NCI-H2029 (cell line): ENCODE measurements at regions not wholly inside any gene's neighbourhood (a gene's known extent, or its start where the extent isn't known, plus 50 kb on each side); places are given as distances from the start of the nearest gene placed in this dataset.
"Not testable (repeated sequence)": the region's sequence is repeated elsewhere in the genome, so short reads cannot be mapped to it uniquely, and the experiment has no call there.

Source experiments
- DNase-seq: peaks from one replicate; lab custom pipeline; 2025; lab: John Stamatoyannopoulos, UW

DNA sequence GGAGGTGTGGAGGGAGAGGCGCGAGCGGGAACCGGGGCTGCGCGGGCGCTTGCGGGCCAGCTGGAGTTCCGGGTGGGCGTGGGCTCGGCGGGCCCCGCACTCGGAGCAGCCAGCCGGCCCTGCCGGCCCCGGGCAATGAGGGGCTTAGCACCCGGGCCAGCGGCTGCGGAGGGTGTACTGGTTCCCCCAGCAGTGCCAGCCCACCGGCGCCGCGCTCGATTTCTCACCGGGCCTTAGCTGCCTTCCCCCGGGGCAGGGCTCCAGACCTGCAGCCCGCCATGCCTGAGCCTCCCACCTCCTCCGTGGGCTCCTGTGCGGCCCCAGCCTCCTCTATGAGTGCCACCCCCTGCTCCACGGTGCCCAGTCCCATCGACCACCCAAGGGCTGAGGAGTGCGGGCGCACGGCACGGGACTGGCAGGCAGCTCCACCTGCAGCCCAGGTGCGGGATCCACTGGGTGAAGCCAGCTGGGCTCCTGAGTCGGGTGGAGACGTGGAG is 141.4 kb downstream of the SPRY1 start:
- DNase-seq = not testable (repeated sequence)

DNA sequence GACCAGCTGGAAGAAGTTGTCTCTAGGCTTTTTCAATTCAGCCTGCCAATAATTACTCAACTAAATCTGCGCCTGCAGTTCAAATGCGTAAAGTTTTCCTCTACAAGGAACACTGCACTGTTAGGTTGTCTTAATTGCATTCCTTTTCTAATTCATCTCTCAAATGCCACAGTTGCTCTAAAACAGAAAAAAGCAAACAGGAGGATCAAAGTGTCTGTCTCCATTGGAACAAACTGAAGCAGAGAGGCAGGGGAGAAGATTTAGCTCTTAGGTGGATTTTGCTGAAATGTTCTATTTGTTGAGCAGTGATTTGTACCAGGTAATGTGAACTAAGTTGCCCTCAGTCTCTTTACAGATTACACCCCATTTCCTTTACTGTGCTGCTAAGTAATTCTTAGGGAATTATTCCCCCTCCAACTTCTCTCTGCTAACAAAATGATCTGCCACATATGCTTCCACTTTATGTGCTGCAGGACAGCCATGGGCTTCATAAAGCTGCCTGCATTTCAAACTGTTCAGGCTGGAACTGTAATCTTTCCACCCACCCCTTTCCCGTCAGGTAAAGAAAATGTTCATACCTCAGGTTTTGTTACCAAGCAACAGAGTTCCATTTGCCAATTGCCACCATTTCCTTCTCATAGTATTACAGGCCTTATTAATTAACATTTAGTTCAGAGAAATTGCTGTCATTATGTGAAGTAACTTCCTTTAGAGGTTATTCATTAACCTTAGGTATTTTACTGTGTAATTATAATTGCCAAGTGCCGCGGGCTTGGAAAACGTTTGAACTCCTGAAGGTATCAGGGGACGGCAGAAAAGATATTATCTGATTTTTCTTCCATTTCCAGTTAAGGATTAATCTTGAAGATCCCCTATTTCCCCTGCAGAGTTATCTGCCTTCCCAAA is 149.3 kb downstream of the SPRY1 start:
- DNase-seq = no peak

GRCh38 chr4:123546573-123547060 is 150.0 kb downstream of the SPRY1 start:
- DNase-seq = no peak

DNA sequence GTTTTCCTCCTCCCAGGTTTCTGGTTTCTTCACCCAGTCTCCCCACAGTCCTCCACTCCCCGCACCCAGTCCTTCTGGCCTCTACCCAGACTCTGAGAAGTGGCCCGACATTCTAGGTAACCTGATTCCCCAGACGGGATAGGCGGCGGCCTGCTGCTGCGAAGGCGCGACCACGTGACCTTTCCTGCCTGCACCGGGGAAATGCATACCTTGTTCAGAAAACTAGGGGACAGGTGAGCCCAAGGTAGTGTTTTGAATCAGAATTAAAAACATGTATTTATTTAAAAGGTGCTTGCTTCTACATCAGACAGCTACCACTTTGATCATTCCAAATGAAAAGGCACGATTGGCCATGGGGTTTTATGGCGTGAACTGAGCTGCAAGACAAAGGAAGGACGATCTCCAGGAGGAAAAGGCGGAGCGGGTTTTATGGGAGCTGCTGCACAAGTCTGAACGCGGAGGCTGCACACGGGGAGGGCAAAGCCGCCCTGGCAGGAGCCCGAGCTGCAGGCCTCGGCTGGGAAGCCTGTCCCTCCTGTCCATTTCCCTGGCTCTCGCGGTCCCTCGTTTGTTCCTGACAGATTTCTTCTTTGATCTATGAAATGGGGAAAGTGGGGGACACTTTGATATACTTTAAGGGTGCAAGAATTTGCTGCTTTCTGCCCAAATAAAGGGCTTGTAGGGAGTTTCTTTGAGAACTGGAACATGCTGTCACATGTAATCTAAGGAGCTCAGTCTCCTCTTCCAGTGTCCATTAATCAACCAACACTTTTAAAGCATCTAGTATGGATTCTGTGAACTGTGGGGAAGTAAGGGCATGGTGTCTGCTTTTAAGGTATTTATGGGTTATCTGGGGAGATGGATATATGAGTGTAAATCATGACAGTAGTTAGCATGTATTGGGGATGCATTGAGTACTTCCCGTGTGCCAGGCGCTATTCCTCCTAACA is 150.9 kb downstream of the SPRY1 start:
- DNase-seq = peak; percentile 65

DNA sequence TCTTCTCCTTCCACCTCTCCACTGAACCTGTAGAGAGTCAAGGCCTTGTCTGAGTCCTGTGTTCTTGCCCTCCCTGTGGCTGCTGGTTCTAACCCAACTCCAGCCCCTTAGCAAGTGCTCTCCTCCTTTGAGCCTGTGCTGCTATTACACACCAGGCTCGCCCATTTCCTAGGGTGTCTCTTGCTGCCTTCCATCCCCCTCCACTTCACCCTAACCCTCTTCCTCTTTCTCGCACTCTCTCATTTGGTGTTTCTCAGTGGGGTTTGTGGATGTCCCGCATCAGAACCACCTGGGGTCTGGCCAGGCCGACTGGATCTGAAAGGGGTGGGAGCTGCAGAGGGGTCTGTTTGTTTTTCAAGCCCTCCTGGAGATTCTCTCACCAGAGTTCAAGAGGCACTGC is 156.7 kb downstream of the SPRY1 start:
- DNase-seq = no peak

DNA sequence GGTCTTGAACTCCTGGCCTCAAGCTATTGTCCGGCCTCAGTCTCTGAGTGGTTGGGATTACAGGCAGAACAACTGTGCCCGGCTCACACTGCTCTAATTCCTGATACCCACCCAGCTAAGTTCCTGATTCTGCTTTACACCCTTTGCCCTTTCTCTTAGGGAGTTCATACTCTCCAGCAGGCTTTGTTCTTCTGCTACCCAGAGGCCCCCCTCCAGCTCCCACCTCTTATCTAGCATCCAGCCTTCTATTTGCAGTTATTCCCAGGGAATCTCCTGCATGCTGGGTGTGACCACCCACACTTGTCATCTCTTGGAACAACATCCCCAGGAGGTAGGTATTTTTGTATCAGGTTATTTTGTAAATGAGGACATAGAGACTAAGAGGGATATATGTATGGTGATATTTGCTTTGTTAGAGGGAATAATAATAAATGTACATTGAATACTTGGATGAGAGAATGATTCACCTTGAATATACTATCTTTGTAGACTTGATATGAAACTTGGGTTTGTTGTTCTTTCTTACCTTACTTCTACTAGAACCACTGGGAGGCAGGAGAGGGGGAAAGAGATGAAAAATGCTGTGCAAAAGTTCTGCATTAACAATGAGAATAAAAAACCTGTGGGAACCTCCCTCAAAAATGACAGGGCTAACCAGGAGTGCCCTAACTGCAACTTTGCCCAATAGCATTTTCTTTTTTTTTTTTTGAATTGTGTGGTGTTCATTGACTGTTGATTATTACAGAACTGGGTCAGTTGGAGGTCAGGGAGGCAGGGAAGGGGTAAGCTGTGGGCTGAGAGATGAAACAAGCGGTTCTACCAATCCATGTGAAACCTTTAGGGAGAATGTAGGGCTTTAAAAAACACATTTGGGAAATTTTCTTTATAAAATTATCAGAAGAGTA is 157.4 kb downstream of the SPRY1 start:
- DNase-seq = no peak

DNA sequence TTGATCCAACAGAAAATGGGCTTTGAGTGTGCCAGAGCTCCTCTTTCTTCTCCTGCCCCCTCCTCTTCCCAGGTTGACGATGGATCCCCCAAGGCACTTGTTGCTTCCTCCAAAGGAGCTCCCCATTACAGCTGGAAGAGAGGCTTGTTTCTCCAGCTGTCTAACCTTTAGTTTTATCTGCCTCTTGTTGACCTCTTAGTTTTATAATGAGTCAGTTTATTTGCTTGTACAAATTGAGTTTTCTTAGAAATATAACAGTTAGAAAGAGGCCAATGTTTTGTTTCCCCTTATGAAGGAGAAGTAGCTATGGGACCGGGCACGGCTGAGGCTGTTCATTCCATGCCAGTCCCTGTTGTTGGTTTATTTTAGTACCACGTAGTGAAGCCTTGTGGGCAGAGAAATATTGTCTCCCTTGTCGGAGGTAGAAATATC is 158.2 kb downstream of the SPRY1 start:
- no peak for DNase-seq

DNA sequence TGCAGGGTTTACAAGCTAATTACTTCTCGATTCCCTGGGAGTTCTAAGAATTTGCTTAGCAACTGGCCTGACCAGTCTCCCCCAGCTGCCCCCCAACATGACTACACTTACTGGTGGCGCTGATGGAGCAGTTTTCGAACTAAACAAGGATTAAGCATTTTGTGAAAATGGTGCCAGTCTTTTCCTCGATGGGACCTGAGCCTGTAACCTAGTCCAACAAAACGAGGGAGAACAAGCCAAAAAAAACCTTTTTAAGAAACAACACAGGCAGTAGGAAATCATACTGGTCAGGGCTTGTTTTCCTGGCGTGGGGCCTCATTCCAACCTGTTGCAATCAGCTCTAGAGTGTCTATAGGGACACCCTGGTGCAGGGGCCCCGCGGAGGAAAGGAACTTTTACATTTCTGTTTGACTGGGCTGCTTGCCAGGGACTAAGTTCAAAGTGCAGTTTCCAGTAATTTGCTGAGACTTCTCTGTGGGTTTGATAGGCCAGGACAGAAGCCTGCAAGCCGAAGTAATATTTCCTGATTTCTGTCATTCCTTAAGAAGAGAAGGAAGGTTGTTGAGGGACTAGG is 158.7 kb downstream of the SPRY1 start:
- DNase-seq = no peak

DNA sequence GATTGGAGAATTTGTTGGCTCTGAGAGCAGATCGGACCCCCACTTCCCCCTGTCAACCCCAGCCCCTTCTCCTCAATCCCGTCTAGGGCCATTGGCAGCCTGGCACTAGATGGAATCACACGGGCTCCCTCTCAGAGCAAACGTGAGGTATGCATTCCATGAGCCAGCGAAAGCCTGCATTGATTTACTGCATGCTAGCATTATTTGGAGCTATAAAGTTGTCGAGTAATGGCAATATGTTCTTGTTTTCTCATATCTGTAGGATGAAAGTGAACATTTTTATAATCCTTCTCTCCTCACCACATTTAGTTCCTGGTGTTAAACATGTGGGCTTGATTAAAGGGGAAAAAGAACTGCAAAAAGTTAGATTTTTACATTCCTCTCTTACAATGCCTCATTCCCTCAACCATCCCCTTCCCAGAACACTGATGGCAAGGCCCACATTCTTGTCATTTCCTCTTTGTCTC is 159.2 kb downstream of the SPRY1 start:
- no peak for DNase-seq

GRCh38 chr4:123556526-123556925 is 159.9 kb downstream of the SPRY1 start:
- no peak for DNase-seq

- DNase-seq = no peak
These were observed 161.4 kb downstream of the SPRY1 start for GRCh38 chr4:123557857-123558536.

DNA sequence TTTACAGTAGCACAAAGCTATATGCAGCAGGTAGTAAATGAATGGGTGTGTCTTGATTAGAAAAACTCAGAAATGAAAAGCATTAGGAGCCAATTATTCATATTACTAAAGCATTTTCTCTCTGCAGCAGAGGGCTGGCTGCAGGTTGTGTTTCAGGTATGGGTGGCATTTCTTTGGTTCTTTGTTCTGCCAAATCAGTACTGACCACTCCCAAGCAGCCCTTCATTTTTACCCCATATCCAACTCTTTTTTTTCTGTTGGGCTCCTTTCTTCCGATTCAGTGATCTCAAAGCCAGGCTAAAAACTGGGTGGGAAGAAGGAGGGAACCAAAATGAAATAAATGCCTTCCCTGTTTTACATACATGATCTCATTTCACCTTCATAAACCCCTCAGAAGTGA is 162.3 kb downstream of the SPRY1 start:
- DNase-seq = no peak

- no peak for DNase-seq
These were observed 163.6 kb downstream of the SPRY1 start for GRCh38 chr4:123559955-123560871.

DNA sequence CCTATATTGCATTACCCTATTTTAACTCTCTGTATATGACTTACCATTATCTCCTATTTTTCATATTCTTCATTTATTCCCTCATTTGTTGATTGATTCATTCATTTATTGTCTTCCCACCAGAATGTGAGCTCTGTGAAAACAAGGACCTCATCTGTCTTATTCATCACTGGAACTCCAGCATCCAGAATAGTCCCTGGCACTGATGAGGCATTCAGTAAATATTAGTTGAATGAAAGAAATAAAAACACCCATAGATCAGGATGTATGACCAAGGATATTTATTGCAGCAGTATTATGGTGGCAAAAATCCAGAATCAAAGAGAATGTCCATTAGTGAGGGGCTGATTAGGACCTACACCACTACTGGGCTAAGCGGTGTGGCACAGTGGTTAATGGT is 164.9 kb downstream of the SPRY1 start:
- DNase-seq = no peak

DNA sequence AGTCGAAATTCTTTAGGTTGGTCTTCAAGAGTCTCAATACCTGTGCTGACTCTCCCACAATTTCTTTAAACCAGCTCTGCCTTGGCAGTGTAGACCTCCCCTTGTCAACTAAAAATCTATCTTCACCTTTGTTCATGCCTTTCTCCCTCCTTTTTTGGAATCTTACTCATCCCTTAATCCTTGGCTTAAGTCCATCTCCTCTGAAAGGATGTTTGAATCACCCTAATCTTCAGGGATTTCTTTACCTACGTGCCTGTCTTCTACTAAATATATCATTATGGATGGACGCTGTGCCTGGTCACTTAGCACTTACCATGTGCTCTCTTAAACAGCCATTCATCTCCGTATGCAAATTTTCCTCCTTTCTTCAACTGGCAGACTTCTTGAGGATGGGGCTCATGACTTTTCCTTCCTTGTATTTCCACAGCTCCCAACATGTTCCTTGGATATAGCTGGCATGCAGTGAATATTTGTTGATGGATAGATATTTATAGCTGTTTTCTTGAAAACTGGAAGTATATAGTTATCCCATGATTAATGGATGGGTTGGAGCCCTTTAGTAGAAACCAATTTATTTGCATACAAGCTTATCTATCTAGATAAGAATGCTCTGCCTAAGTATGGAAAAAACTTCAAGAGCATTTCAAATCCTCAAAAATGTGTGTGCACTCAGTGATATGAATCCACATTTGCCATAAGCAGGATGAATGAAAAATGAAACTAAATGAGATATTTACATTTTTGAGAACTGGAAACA is 166.6 kb downstream of the SPRY1 start:
- no peak for DNase-seq

DNA sequence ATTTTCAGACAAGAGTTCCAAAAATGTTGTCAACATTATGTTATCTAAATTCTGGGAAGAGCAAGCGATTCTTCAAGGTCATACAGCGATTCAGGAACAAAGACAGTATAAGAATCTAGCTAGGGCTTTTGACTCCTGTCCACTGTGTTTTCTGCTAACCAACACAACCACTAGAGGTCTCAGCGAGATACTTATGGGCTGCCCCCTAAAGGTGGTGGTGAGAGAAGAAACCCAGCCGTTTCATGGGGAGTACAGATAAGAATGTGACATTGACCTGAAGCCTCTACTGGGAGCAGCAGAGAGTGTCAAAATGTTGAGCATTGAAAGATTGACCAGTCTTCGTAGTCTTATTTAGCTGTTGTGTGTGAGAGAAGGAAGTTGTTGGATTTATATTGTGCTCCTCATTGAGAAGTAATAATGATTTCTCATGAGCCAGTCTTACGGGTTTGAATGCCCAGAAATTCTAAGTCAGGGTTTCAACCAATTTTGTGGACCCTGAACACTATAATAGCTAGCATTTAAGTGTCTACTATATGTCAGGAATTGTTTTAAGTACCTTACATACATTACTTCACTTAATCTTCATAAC is 168.3 kb downstream of the SPRY1 start:
- peak; percentile 34 for DNase-seq

- DNase-seq = no peak
These were observed 172.3 kb downstream of the SPRY1 start for GRCh38 chr4:123568936-123569335.

DNA sequence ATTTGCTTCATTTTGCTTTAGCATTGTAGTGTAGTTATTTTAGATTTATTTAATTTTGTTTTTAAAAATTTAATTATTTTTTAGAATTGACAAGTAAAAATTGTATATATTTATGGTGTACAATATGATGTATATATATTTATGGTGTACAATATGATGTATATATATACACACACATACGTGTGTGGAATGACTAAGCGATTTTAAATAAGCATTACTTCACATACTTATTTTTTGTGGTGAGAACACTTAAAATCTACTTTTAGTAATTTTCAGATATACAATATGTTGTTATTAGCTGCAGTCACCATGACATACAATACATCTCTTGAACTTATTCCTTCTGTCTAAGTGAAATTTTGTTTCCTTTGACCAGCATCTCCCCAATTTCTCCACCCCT is 172.9 kb downstream of the SPRY1 start:
- DNase-seq = no peak
